ENCODE measurements at regions not wholly inside any gene's neighbourhood (a gene's known extent, or its start where the extent isn't known, plus 50 kb on each side); places are given as distances from the start of the nearest gene placed in this dataset.

- TF ChIP-seq CTCF (conservative IDR thresholded peaks at IDR 0.05; ENCODE audit: low read depth, low read length) (no peak), EZH2 (IDR thresholded peaks at IDR 0.05; ENCODE audit: low read length, unreplicated experiment) (no peak), EZH2phosphoT487 (IDR thresholded peaks at IDR 0.05; ENCODE audit: borderline replicate concordance, low read length) (no peak)
Measured at GRCh38 chr10:3568392-3568791, 216.6 kb downstream of the KLF6 start.

Measured in PC-3 (cell line).